Suprapubic skin (tissue), 4 donors: ENCODE measurements at regions not wholly inside any gene's neighbourhood (a gene's known extent, or its start where the extent isn't known, plus 50 kb on each side); places are given as distances from the start of the nearest gene placed in this dataset.

Experiments
- POLR2A ChIP-seq, 2 donors: fragments of 450-650 bp; IDR thresholded peaks; one replicate each; pipeline ENCODE4 v1.6.1; 2017; ENCODE audit warnings: antibody characterized with exemption in 2 of 2, mild to moderate bottlenecking in 2 of 2, moderate library complexity in 2 of 2
- POLR2AphosphoS5 ChIP-seq, 3 donors: sonication (generic); formaldehyde crosslinking; IDR thresholded peaks; one replicate each; pipeline ENCODE4 v1.6.1; 2017; ENCODE audit warnings: antibody characterized with exemption in 3 of 3
- TF ChIP-seq, protein P1 (sequence below), 2 donors: fragments of 200-600 bp in 1 of 2; fragments of 450-650 bp in 1 of 2; sonication (generic) in 1 of 2; IDR thresholded peaks; one replicate each; pipeline ENCODE4 v1.5.1; 2016 to 2019; ENCODE audit warnings: antibody characterized with exemption in 2 of 2, mild to moderate bottlenecking in 1 of 2, moderate library complexity in 1 of 2

DNA sequence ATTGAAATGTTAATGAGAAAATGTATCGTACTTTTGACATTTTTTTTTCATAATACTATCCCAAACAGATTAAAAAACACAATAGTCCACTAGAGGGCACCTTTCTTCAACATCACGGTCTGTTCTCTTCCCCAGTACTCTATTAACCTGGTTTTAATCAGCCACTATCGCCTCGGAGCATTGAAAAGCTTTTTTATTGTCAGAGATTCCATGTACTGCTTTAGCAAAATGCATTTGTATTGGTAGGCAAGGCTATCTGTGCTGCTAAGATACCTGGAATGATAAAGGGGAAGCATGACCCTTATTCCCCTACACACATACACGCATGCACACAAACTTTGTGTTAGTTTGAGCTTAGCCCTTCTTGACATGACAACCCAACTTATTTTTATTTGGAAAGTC, 160.1 kb upstream of the IL12A start:
- TF ChIP-seq, protein P1, sequence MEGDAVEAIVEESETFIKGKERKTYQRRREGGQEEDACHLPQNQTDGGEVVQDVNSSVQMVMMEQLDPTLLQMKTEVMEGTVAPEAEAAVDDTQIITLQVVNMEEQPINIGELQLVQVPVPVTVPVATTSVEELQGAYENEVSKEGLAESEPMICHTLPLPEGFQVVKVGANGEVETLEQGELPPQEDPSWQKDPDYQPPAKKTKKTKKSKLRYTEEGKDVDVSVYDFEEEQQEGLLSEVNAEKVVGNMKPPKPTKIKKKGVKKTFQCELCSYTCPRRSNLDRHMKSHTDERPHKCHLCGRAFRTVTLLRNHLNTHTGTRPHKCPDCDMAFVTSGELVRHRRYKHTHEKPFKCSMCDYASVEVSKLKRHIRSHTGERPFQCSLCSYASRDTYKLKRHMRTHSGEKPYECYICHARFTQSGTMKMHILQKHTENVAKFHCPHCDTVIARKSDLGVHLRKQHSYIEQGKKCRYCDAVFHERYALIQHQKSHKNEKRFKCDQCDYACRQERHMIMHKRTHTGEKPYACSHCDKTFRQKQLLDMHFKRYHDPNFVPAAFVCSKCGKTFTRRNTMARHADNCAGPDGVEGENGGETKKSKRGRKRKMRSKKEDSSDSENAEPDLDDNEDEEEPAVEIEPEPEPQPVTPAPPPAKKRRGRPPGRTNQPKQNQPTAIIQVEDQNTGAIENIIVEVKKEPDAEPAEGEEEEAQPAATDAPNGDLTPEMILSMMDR (IDR thresholded peaks at IDR 0.05) = peak; percentile 25 to 43
- no peak for TF ChIP-seq POLR2A (IDR thresholded peaks at IDR 0.05)
- no peak for TF ChIP-seq POLR2AphosphoS5 (IDR thresholded peaks at IDR 0.05)
